ENCODE measurements at regions not wholly inside any gene's neighbourhood (a gene's known extent, or its start where the extent isn't known, plus 50 kb on each side); places are given as distances from the start of the nearest gene placed in this dataset.

- Histone ChIP-seq H3K27ac (ENCODE audit: low read depth, low read length) (no peak overlapping the region), H3K9me3 (ENCODE audit: control insufficient read depth, insufficient read depth, low read depth, low read length) (no peaks in the 10 kb centered on the region), H3K9ac (ENCODE audit: low read length) (no peak overlapping the region), H3K4me3 (ENCODE audit: low read depth, low read length) (no peak overlapping the region), H3K4me1 (ENCODE audit: control insufficient read depth, insufficient read depth, low read length) (no peaks in the 10 kb centered on the region), H3K27me3 (ENCODE audit: control insufficient read depth, insufficient read depth, low read length) (no peaks in the 10 kb centered on the region), H3K36me3 (ENCODE audit: control insufficient read depth, insufficient read depth, low read length) (no peaks in the 10 kb centered on the region)
Observed at GRCh38 chr5:13412040-13412595, 532.4 kb downstream of the DNAH5 start.

GRCh38 chr5:13408616-13409015 lies 535.9 kb downstream of the DNAH5 start:
- Histone ChIP-seq H3K4me1 (ENCODE audit: control insufficient read depth, insufficient read depth, low read length) (no peaks in the 10 kb centered on the region), H3K9me3 (ENCODE audit: control insufficient read depth, insufficient read depth, low read depth, low read length) (no peaks in the 10 kb centered on the region), H3K4me3 (ENCODE audit: low read depth, low read length) (no peak overlapping the region), H3K9ac (ENCODE audit: low read length) (no peak overlapping the region), H3K27ac (ENCODE audit: low read depth, low read length) (no peak overlapping the region), H3K27me3 (ENCODE audit: control insufficient read depth, insufficient read depth, low read length) (no peaks in the 10 kb centered on the region), H3K36me3 (ENCODE audit: control insufficient read depth, insufficient read depth, low read length) (no peaks in the 10 kb centered on the region)

- Histone ChIP-seq H3K36me3 (ENCODE audit: control insufficient read depth, insufficient read depth, low read length) (no peaks in the 10 kb centered on the region), H3K27ac (ENCODE audit: low read depth, low read length) (no peak overlapping the region), H3K9me3 (ENCODE audit: control insufficient read depth, insufficient read depth, low read depth, low read length) (no peaks in the 10 kb centered on the region), H3K9ac (ENCODE audit: low read length) (no peak overlapping the region), H3K4me1 (ENCODE audit: control insufficient read depth, insufficient read depth, low read length) (no peaks in the 10 kb centered on the region), H3K27me3 (ENCODE audit: control insufficient read depth, insufficient read depth, low read length) (no peaks in the 10 kb centered on the region), H3K4me3 (ENCODE audit: low read depth, low read length) (no peak overlapping the region)
Observed at GRCh38 chr5:13403351-13403750, 541.1 kb downstream of the DNAH5 start.

- H3K27me3 ChIP-seq (ENCODE audit: control insufficient read depth, insufficient read depth, low read length): no peaks in the 10 kb centered on the region
- H3K36me3 ChIP-seq (ENCODE audit: control insufficient read depth, insufficient read depth, low read length): no peaks in the 10 kb centered on the region
- H3K9me3 ChIP-seq (ENCODE audit: control insufficient read depth, insufficient read depth, low read depth, low read length): peaks cover 14% of the 10 kb centered on the region
- H3K9ac ChIP-seq (ENCODE audit: low read length): no peak overlapping the region
- H3K4me3 ChIP-seq (ENCODE audit: low read depth, low read length): no peak overlapping the region
- H3K27ac ChIP-seq (ENCODE audit: low read depth, low read length): no peak overlapping the region
- H3K4me1 ChIP-seq (ENCODE audit: control insufficient read depth, insufficient read depth, low read length): no peaks in the 10 kb centered on the region
Observed at GRCh38 chr5:13385066-13385465, 559.4 kb downstream of the DNAH5 start.

DNA sequence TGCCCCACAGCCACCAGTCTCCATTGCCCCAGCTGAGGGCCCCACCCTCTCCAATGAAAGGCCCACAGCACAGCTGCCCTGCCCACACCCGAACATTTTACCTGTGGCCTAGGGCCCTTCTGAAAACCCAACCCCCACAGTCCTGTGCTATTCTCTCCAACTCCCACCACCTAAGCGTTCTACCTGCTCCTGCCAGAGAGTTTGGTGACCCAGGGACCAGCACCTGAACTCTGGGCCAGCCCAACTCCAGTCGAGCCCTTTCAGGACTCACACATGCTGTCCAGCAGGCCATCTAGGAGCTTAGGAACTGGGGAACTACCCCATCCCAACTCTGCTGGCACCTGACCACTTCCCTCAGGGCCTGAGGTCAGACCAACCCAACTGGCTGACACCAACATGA lies 562.3 kb downstream of the DNAH5 start:
- Histone ChIP-seq H3K27ac (ENCODE audit: low read depth, low read length) (no peak overlapping the region), H3K4me1 (ENCODE audit: control insufficient read depth, insufficient read depth, low read length) (no peaks in the 10 kb centered on the region), H3K9ac (ENCODE audit: low read length) (no peak overlapping the region), H3K27me3 (ENCODE audit: control insufficient read depth, insufficient read depth, low read length) (no peaks in the 10 kb centered on the region), H3K4me3 (ENCODE audit: low read depth, low read length) (no peak overlapping the region), H3K36me3 (ENCODE audit: control insufficient read depth, insufficient read depth, low read length) (no peaks in the 10 kb centered on the region), H3K9me3 (ENCODE audit: control insufficient read depth, insufficient read depth, low read depth, low read length) (peaks cover 2% of the 10 kb centered on the region; the same call in 1 of the 2 replicates)

- Histone ChIP-seq H3K9ac (ENCODE audit: low read length) (no peak overlapping the region), H3K36me3 (ENCODE audit: control insufficient read depth, insufficient read depth, low read length) (no peaks in the 10 kb centered on the region), H3K9me3 (ENCODE audit: control insufficient read depth, insufficient read depth, low read depth, low read length) (no peaks in the 10 kb centered on the region), H3K4me1 (ENCODE audit: control insufficient read depth, insufficient read depth, low read length) (no peaks in the 10 kb centered on the region), H3K4me3 (ENCODE audit: low read depth, low read length) (no peak overlapping the region), H3K27me3 (ENCODE audit: control insufficient read depth, insufficient read depth, low read length) (no peaks in the 10 kb centered on the region), H3K27ac (ENCODE audit: low read depth, low read length) (no peak overlapping the region)
Observed at GRCh38 chr5:13378091-13378490, 566.4 kb downstream of the DNAH5 start.

DNA sequence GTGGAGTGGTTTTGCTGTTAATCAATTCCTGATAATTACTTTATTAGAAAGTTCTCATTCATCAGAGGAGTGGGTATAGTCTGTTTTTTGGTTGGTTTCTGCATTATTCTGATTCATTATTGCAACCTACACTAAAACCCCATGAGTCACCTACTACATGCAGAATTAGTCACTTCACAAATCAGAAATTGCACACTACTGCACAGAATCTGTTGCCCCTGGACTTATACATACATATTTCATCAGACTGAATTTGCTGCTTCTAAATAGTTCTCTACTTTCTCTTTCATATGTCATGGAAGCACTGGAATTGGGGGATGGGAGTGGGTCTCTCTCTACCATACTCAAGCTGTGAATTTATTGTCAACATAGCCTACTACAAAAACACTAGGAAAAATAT lies 585.1 kb downstream of the DNAH5 start:
- Histone ChIP-seq H3K36me3 (ENCODE audit: control insufficient read depth, insufficient read depth, low read length) (no peaks in the 10 kb centered on the region), H3K9ac (ENCODE audit: low read length) (no peak overlapping the region), H3K27ac (ENCODE audit: low read depth, low read length) (no peak overlapping the region), H3K27me3 (ENCODE audit: control insufficient read depth, insufficient read depth, low read length) (no peaks in the 10 kb centered on the region), H3K4me3 (ENCODE audit: low read depth, low read length) (no peak overlapping the region), H3K9me3 (ENCODE audit: control insufficient read depth, insufficient read depth, low read depth, low read length) (no peaks in the 10 kb centered on the region), H3K4me1 (ENCODE audit: control insufficient read depth, insufficient read depth, low read length) (no peaks in the 10 kb centered on the region)

GRCh38 chr5:13358342-13358741 lies 586.1 kb downstream of the DNAH5 start:
- Histone ChIP-seq H3K4me1 (ENCODE audit: control insufficient read depth, insufficient read depth, low read length) (no peaks in the 10 kb centered on the region), H3K36me3 (ENCODE audit: control insufficient read depth, insufficient read depth, low read length) (no peaks in the 10 kb centered on the region), H3K27ac (ENCODE audit: low read depth, low read length) (no peak overlapping the region), H3K4me3 (ENCODE audit: low read depth, low read length) (no peak overlapping the region), H3K27me3 (ENCODE audit: control insufficient read depth, insufficient read depth, low read length) (no peaks in the 10 kb centered on the region), H3K9ac (ENCODE audit: low read length) (no peak overlapping the region), H3K9me3 (ENCODE audit: control insufficient read depth, insufficient read depth, low read depth, low read length) (no peaks in the 10 kb centered on the region)

- Histone ChIP-seq H3K36me3 (ENCODE audit: control insufficient read depth, insufficient read depth, low read length) (no peaks in the 10 kb centered on the region), H3K27me3 (ENCODE audit: control insufficient read depth, insufficient read depth, low read length) (no peaks in the 10 kb centered on the region), H3K27ac (ENCODE audit: low read depth, low read length) (no peak overlapping the region), H3K9me3 (ENCODE audit: control insufficient read depth, insufficient read depth, low read depth, low read length) (no peaks in the 10 kb centered on the region), H3K4me1 (ENCODE audit: control insufficient read depth, insufficient read depth, low read length) (no peaks in the 10 kb centered on the region), H3K9ac (ENCODE audit: low read length) (no peak overlapping the region), H3K4me3 (ENCODE audit: low read depth, low read length) (no peak overlapping the region)
Observed at GRCh38 chr5:13357929-13358328, 586.6 kb downstream of the DNAH5 start.

DNA sequence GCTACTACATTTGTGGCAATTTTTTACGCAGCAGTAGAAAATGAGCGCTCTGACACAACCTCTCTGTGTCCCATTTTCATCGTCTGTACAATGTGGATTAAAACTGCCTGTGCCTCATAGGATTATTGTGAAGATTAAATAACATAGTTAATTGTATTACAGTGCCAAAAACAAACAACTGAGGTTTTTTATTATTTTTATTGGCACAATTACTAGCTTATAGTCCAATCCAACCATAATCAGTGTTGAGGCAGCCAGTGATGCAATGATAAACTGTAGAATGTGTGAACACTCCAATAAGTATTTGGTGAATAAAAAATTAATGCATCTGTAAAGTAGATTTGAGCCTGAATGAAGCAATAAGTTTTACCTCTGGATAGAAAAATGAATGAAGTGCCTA lies 588.3 kb downstream of the DNAH5 start:
- H3K9ac ChIP-seq (ENCODE audit: low read length): no peak overlapping the region
- no peaks in the 10 kb centered on the region for H3K36me3 ChIP-seq (ENCODE audit: control insufficient read depth, insufficient read depth, low read length)
- H3K27me3 ChIP-seq (ENCODE audit: control insufficient read depth, insufficient read depth, low read length): no peaks in the 10 kb centered on the region
- no peak overlapping the region for H3K4me3 ChIP-seq (ENCODE audit: low read depth, low read length)
- no peaks in the 10 kb centered on the region for H3K4me1 ChIP-seq (ENCODE audit: control insufficient read depth, insufficient read depth, low read length)
- no peak overlapping the region for H3K27ac ChIP-seq (ENCODE audit: low read depth, low read length)
- no peaks in the 10 kb centered on the region for H3K9me3 ChIP-seq (ENCODE audit: control insufficient read depth, insufficient read depth, low read depth, low read length)

- H3K4me1 ChIP-seq (ENCODE audit: control insufficient read depth, insufficient read depth, low read length): no peaks in the 10 kb centered on the region
- no peak overlapping the region for H3K9ac ChIP-seq (ENCODE audit: low read length)
- H3K27ac ChIP-seq (ENCODE audit: low read depth, low read length): no peak overlapping the region
- no peaks in the 10 kb centered on the region for H3K27me3 ChIP-seq (ENCODE audit: control insufficient read depth, insufficient read depth, low read length)
- H3K9me3 ChIP-seq (ENCODE audit: control insufficient read depth, insufficient read depth, low read depth, low read length): no peaks in the 10 kb centered on the region
- no peak overlapping the region for H3K4me3 ChIP-seq (ENCODE audit: low read depth, low read length)
- H3K36me3 ChIP-seq (ENCODE audit: control insufficient read depth, insufficient read depth, low read length): no peaks in the 10 kb centered on the region
Observed at GRCh38 chr5:13354611-13355010, 589.9 kb downstream of the DNAH5 start.

- Histone ChIP-seq H3K4me3 (ENCODE audit: low read depth, low read length) (no peak overlapping the region), H3K36me3 (ENCODE audit: control insufficient read depth, insufficient read depth, low read length) (no peaks in the 10 kb centered on the region), H3K27me3 (ENCODE audit: control insufficient read depth, insufficient read depth, low read length) (no peaks in the 10 kb centered on the region), H3K27ac (ENCODE audit: low read depth, low read length) (no peak overlapping the region), H3K4me1 (ENCODE audit: control insufficient read depth, insufficient read depth, low read length) (no peaks in the 10 kb centered on the region), H3K9ac (ENCODE audit: low read length) (no peak overlapping the region), H3K9me3 (ENCODE audit: control insufficient read depth, insufficient read depth, low read depth, low read length) (no peaks in the 10 kb centered on the region)
Observed at GRCh38 chr5:13350767-13351166, 593.7 kb downstream of the DNAH5 start.

Data from HUES6 (cell line).